Stimulated activated CD8-positive, alpha-beta memory T cell treated with anti-CD3 and anti-CD28 coated beads, Interleukin-12 subunit alpha, Interleukin-12 subunit beta, amount 100 ng/mL, for 4 hours (primary cell): ENCODE measurements at regions not wholly inside any gene's neighbourhood (a gene's known extent, or its start where the extent isn't known, plus 50 kb on each side); places are given as distances from the start of the nearest gene placed in this dataset.
"Not testable (repeated sequence)": the region's sequence is repeated elsewhere in the genome, so short reads cannot be mapped to it uniquely, and the experiment has no call there.

ENCODE experiments used
- DNase-seq: peaks from one replicate; pipeline ENCODE4 v3.0.0-alpha.2; 2020; ENCODE audit warnings: low read depth

GRCh38 chr5:163885117-163885516 lies 379.7 kb downstream of the MAT2B start:
- DNase-seq, result no peak

- no peak for DNase-seq
Measured at GRCh38 chr5:163887854-163888253, 382.4 kb downstream of the MAT2B start.

- no peak for DNase-seq
Measured at GRCh38 chr5:163888366-163888765, 382.9 kb downstream of the MAT2B start.

- DNase-seq, result no peak
Measured at GRCh38 chr5:163889369-163889768, 383.9 kb downstream of the MAT2B start.

- DNase-seq, result no peak
Measured at GRCh38 chr5:163890261-163890660, 384.8 kb downstream of the MAT2B start.

GRCh38 chr5:163893281-163893680 lies 387.9 kb downstream of the MAT2B start:
- DNase-seq, result no peak

- DNase-seq, result no peak
Measured at GRCh38 chr5:163894645-163895044, 389.2 kb downstream of the MAT2B start.

GRCh38 chr5:163898873-163899272 lies 393.5 kb downstream of the MAT2B start:
- no peak for DNase-seq

GRCh38 chr5:163907783-163908182 lies 402.4 kb downstream of the MAT2B start:
- not testable (repeated sequence) for DNase-seq

GRCh38 chr5:163908253-163908652 lies 402.8 kb downstream of the MAT2B start:
- no peak for DNase-seq

GRCh38 chr5:163910226-163910625 lies 404.8 kb downstream of the MAT2B start:
- DNase-seq, result no peak

- no peak for DNase-seq
Measured at GRCh38 chr5:163912046-163912445, 406.6 kb downstream of the MAT2B start.

GRCh38 chr5:163913548-163913947 lies 408.1 kb downstream of the MAT2B start:
- DNase-seq, result no peak

- DNase-seq, result no peak
Measured at GRCh38 chr5:163914910-163915309, 409.5 kb downstream of the MAT2B start.

GRCh38 chr5:163915481-163915961 lies 410.1 kb downstream of the MAT2B start:
- no peak for DNase-seq

- DNase-seq, result no peak
Measured at GRCh38 chr5:163916376-163916775, 411.0 kb downstream of the MAT2B start.

- DNase-seq, result no peak
Measured at GRCh38 chr5:163916861-163917260, 411.4 kb downstream of the MAT2B start.

- no peak for DNase-seq
Measured at GRCh38 chr5:163917747-163918146, 412.3 kb downstream of the MAT2B start.

- not testable (repeated sequence) for DNase-seq
Measured at GRCh38 chr5:163934990-163935389, 429.6 kb downstream of the MAT2B start.

- DNase-seq, result no peak
Measured at GRCh38 chr5:163938595-163938994, 433.2 kb downstream of the MAT2B start.

GRCh38 chr5:163941079-163941478 lies 435.7 kb downstream of the MAT2B start:
- DNase-seq, result no peak

GRCh38 chr5:163943546-163943945 lies 438.1 kb downstream of the MAT2B start:
- no peak for DNase-seq

GRCh38 chr5:163944738-163945137 lies 439.3 kb downstream of the MAT2B start:
- no peak for DNase-seq

- no peak for DNase-seq
Measured at GRCh38 chr5:163947848-163948666, 442.6 kb downstream of the MAT2B start.
